Caki2 (cell line): ENCODE measurements at regions not wholly inside any gene's neighbourhood (a gene's known extent, or its start where the extent isn't known, plus 50 kb on each side); places are given as distances from the start of the nearest gene placed in this dataset.
"Not testable (repeated sequence)": the region's sequence is repeated elsewhere in the genome, so short reads cannot be mapped to it uniquely, and the experiment has no call there.

Experiments
- DNase-seq: peaks from one replicate; pipeline ENCODE4 v3.0.0-alpha.2; 2015; ENCODE audit warnings: low read depth
- in situ Hi-C: cut with HindIII; loops from 2 replicates; pipeline ENCODE4 v1.10.0; 2016; ENCODE audit warnings: low sequenced_read_pairs, low pct_unique_long_range_greater_than_20kb, mixed read lengths

DNA sequence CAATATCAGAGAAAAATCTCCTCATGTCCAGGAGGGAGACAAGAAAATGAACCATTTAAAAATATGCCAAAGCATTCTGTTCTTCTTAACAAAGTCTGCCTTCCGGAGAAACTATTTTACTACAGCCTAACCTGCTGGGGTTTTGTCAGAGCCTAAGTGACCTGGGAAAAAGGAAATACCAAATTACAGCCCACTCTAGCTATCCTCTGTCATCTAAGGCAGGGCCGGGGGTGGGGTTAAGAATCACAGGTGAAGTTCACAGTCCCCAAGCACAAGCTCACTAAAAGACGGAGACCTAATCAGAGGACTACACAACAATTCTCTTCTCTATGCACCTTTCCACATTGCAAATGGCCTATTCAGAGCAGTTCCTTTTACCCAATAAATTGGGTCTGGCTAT, 116.6 kb downstream of the TRIM42 start:
- in situ Hi-C loops, result no loop called here

DNA sequence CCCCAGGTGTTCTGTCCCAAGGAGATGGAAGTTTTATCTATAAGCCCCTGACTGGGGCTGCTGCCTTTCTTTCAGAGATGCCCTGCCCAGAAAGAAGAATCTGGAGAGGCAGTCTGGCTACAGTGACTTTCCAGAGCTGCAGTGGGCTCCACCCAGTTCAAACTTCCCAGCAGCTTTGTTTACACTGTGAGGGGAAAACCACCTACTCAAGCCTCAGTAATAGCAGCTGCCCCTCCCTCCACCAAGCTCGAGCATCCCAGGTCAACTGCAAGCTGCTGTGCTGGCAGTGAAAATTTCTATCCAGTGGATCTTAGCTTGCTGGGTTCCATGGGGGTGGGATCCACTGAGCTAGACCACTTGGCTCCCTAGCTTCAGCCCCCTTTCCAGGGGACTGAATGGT, 125.0 kb downstream of the TRIM42 start:
- in situ Hi-C loops, DNase-seq: not testable (repeated sequence)

More for the DNA sequence above, 116.6 kb downstream of the TRIM42 start:
- no peak for DNase-seq

DNA sequence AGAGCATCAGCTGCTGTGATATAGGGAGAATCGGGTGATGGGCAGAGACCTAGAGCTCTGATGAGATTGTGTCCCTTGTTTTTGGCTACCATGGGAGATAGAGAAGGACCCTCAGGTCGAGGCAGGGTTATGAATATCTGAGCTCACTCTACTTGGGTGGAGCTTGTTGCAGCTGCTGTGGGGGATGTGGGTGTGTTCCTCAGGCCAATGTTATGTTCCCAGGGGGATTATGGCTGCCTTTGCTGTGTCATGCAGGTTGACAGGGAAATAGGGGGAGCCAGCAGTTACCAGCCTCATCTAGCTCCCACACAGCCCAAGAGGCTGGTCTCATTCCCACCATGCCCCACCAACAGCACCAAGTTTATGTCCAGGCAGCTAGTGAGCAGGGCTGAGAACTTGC, 131.5 kb downstream of the TRIM42 start:
- in situ Hi-C loops, result no loop called here
- no peak for DNase-seq

DNA sequence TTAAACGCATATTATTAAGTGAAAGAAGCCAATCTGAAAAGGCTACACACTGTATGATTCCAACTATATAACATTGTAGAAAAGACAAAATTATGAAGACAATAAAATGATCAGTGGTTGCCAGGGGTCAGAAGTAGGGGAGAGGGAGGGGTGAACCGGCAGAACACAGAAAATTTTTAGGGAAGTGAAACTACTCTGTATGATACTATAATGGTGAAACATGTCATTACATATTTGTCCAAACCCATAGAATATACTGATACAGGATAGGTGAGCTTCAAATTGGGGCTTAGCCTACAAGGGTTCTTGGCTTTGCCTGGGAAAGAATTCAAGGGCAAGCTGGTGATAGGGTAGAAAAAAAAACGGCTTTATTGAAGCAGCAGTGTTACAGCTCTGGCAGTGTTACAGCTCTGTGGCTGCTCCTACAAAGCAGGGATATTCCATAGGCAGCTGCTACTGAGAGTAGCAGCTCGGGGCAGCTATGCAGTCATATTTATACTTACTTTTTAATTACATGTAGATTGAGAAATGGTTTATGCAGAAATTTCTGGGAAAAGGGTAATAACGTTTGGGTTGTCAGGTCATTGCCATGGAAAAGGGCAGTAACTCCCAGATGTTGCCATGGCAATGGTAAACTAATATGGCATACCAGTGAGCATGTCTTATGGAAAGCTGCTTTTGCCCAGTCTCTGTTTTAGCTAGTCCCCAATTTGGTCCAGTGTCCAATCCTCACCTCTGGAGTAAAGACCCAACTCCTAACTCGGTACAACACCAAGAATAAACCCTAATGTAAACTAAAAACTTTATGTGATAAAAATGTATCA, 125.1 kb upstream of the SLC25A36 start:
- in situ Hi-C loops, result no loop called here
- DNase-seq, result no peak

DNA sequence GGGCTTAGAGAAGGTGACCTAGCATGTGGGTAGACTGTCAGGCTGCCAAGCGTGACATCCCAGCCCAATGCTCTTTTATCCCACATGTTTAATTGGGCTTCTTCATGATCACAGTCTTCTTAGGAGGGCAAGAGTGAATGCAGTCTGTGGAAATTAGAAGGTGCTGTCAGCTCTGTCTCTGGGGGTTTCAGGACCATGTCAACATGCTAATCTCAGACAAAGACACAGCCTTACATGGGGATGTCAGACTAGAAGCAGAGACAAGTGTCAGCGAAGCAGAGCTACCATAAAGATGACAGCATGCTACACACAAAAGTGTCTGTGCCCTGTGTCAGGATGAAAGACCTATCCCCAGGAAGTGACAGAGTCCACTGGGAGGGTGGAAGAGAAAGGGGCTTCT, 120.1 kb upstream of the SLC25A36 start:
- no peak for DNase-seq
- in situ Hi-C loops, result no loop called here

DNA sequence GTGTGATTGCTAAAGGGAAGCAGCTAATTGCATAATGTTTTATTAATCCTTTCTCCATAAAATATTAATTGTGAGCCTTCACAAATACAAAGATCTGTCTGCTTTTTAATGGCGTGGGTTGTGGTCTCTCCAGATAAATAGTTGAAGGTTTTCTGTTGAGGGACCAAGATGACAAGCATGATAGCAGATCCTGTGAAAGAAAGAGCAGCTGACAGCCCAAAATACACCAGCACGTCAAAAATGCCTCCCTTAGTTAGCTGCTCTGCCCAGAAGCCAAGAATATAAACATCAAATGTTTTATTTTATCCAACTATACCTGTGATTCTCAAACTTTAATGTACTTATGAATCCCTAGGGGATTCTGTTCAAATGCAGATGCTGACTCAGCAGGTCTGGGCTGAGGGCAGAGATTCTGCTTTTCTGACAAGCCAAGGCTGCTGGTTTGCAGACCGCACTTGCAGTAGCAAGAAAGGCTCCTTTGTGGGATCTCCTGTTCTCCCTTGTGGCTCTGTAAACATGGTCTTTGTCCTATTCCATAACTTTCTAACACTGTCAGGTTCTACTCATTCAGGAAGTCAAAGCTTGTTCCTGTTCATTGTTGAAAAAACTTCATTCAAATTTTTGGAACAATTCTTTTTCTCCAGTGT, 119.1 kb upstream of the SLC25A36 start:
- in situ Hi-C loops, result no loop called here
- no peak for DNase-seq

DNA sequence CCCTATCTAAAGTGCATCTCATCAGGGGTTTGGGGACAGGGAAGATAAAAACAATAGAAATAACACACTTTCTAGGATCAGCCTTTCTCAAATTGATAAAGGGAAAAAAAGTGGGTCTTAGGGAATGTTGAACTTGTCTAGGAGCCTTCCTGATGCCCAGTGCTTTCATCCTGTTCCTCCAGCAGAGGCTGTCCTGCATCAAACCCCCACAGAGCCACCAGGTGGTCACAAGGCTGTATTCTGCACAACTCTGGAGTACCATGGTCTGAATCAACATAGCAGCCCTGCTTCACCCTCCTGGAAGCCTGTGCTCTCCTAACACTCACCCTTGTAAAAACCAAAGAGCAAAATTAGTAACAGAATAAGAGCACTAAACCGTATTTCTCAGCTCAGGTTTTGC, 118.5 kb upstream of the SLC25A36 start:
- in situ Hi-C loops, result no loop called here
- DNase-seq, result no peak

DNA sequence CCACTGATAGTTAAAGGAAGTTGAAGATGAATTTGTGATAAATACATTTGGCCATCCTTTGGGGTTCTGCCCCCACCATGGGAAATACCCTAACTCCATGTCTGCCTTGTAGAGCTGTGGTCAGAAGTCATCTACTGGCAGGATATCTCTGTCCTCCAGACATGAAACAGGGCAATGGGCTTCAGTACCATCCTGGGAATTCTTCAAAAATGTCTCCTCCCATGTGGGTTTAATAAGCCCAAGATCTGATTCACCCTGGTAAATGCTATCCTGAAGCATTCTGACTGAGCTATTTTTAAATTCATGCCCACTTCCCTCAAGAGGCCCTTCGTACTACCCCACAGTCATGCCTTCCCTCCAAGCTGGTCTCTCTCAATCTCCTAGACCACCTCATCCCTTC, 113.7 kb upstream of the SLC25A36 start:
- DNase-seq, result no peak
- in situ Hi-C loops, result no loop called here

DNA sequence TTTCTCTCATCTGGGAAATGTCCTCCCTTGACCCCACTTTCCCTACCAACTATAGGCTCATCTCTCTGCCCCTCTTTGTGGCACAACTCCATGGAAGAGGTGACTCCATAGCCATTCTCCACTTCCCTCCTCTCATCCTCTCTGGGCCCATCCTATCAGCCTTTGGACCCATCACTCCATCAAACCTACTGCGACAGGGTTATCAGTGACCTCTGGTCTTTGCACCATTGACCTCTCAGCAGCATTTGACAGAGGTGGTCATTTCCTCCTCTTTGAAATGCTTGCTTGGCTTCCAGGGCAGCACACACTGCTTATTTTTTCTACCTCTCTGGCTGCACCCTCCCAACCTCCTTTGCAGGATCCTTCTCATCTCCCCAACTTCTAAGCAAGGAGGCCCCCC, 113.1 kb upstream of the SLC25A36 start:
- in situ Hi-C loops, result no loop called here
- no peak for DNase-seq

DNA sequence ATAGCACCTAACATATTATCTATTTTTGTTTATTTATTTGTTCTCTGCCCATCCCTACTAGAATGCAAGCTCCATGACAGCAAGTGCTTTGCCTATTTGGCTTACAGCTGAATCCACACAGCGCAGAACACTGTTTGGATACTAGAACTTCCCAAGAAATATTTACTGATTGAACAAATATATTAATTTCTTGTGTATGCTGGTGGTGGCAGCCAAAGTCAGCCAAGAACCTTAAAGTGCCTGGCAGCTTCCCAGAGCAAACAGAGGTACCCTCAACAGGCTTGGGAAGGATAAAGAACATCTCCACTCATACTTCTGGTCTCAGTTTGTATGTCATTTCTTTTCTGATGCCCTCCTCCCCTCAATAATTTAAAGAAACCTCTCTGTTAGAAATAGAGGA, 111.8 kb upstream of the SLC25A36 start:
- in situ Hi-C loops, result no loop called here
- DNase-seq, result no peak

DNA sequence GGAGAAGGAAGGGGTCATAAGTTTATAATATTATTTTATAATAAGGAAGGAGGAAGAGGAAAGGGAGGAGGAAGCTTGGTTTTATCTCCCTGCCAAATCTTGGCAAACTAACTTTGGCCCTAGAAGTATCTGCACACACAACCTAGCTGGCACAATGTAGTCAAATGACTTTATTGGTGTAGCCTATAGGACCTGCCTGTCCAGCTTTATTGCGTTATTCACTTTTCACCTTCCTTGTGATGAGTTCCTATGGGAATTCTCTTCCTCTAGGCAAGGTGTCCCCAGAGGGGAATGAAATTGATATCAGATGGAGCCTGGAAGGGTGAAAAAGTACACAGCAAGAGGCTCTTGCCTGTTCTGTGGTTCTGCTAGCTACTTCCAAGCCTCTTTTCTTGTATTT, 111.2 kb upstream of the SLC25A36 start:
- DNase-seq, result no peak
- in situ Hi-C loops, result no loop called here

DNA sequence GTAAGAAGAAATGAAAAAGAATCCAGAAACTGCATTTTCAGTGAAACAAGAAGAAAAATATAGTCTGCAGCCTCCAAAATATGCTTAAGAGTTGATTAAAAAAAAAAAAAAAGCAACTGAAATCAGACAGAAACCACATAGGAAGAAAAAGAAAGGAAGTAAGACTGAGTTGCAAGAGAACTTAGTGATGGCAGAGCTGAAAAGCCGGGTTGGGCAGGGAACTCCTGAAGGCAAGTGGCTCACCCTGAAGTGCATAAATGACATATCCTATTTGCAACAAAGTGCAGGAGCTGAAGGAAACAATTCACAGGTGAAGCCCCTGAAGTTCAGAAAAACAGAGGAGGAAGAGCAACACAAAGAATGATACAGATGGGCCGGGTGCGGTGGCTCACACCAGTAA, 108.8 kb upstream of the SLC25A36 start:
- DNase-seq, result no peak
- in situ Hi-C loops, result no loop called here

DNA sequence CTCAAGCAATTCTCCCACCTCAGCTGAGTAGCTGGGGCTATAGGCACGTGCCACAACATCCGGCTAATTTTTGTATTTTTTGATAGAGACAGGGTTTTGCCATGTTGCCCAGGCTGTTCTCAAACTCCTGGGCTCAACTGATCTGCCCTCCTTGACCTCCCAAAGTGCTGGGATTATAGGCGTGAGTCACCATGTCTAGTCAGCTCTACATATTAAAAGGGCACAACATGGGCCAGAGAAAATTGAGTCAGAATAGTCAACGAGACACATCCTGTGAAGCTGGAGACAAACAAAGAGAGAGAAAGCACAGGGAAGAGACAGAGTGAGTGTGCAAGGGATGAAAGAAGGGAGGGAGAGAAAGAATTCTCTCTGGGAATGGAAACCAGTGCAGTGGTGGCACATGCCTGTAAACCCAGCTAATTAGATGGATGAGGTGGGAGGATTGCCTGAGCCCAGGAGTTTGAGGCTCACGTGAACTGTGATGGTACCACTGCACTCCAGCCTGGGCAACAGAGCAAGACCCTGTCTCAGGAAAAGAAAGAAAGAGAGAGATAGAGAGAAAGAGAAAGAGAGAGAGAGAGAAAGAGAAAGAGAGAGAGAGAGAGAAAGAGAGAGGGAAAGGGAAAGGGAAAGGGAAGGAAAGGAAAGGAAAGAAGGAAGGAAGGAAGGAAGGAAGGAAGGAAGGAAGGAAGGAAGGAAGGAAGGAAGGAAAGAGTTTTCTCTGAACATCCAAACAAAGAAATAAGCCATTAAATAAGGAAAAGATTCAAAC, 107.2 kb upstream of the SLC25A36 start:
- peak; percentile 22 for DNase-seq
- in situ Hi-C loops, result no loop called here

DNA sequence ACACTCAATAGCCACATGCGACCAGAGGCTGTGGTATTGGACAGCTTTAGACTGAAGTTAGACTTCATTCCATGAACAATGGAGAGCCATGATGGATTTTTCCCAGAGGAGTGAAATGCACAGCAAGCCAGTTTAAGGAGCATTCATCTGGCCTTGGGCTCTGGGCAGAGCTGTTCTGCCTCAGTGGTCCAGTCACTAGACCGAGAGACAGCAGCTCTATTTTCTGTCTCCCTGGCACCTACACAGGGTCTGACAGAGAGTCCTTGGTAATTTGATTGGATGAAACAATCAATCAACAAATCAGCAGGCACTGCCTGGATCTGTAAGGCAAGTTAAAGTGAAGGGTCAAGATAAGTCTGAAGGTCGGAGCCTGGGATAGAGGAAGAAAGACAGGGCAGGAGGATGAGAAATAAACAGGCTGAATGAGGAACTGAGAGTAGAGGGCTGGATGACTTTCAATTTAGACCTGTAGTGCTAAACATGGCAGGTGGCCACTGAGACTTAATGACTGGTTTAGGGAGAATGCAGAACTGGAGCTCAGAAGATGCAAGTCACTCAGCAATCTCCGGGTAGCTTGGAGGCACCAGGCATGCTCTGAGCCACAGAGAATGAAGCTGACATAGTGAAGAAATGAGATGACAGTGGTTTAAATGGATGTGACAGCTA, 98.5 kb upstream of the SLC25A36 start:
- in situ Hi-C loops, result no loop called here
- no peak for DNase-seq

DNA sequence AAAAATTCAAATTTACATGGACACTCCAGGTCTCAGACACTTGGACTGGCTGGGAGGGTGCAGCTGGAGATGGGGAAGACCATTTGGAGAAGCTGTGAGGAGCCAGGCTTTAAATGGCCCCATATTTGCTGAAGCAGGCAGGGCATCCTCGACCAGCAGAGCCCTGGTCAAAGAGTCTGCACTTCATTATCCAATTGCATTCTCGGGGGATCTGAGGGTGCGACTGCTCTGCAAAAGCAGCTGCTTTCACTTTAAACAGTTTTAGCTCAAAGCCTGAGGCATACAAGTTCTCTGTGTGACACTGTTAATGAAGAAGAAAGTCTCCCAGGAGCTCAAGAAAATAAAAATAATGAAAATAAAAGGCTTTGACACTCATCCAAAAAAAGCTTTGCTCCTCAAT, 98.0 kb upstream of the SLC25A36 start:
- no peak for DNase-seq
- in situ Hi-C loops, result no loop called here

DNA sequence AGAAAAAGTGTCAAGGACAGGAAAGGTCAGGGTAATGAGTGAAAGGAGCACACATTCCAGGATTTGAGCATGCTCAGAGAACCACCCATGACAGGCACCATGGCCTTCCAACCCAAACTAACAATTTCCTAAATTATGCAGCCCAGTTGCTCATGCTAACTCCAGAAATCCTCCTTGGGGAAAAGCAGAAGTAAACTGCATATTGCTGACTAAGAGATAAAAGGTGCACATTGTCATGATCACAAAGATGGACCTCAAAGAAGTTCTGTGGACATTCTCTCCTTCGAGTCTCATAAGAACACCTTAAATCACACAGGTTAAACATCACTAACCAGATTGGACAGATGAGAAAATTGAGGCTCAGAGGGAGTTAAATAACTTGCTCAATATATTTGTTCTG, 97.6 kb upstream of the SLC25A36 start:
- in situ Hi-C loops, result no loop called here
- no peak for DNase-seq

DNA sequence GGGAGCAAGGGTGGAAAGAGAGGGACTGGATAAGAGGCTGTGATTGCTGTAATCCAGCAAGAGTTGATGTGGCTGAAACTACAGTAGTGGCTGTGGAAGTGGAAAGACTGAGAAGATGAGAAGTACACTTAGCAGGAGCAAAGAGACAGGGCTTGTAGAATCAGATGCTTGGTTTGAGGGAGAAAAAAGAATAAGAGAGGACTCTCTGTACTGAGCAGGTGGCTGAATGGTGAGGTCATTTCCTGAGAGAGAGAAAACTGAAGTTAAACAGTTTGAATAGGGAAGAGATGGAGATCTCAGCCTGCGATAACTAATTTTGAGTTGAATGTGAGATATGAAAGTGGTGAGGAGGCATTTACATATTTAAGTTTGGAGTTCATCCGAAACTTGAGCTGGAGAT, 95.8 kb upstream of the SLC25A36 start:
- in situ Hi-C loops, result no loop called here
- no peak for DNase-seq

DNA sequence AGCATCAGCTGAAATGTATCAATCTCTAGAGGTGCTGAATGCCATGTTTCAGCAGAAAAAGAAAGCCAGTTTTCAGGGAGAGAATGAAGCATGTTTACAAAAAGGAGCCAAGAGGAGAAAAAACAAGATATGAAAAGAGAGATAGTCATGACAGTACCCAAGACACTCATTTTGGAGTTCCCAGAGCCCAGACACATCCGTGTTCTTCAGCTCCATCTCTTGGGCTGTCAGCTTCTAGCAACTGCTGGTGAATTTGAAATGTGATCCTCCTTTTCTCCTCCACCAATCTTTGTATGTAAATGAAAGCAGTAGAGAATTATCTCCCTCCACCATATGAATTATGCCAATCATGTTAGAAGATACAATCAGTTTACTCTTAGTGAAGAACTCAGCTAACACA, 93.0 kb upstream of the SLC25A36 start:
- in situ Hi-C loops, result no loop called here
- DNase-seq, result no peak
